ENCODE measurements at regions not wholly inside any gene's neighbourhood (a gene's known extent, or its start where the extent isn't known, plus 50 kb on each side); places are given as distances from the start of the nearest gene placed in this dataset.

DNA sequence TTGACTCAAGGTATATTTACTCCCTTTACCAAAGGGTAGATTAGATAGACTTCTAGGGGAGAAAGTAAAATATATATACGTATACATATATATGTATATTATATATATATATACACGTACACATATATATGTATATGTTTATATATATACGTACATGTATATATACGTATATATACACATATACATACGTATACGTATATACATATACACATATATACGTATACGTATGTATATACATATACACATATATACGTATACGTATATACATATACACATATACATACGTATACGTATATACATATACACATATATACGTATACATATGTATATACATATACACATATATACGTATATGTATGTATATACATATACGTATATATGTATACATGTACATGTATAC, 430.5 kb upstream of the ANO3 start:
- no peak for DNase-seq

DNA sequence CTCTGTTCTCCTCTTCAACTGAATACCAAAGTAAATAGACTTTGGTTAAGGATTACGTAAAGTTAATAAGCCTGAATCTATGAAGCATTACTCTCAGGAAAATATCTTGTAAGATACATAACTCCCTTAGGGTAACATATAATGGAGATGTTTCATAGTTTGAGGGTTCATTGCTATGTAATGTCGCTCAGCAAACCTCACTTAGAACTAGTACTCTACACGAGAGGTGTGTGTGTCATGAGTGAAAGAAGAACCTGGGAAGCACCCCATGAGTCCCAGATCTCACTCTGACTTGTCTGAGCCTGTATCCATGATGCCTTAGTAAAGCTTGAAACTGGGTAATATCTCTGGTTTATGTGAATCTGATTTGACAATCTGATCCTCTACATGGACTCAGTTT, 429.5 kb upstream of the ANO3 start:
- no peak for DNase-seq

DNA sequence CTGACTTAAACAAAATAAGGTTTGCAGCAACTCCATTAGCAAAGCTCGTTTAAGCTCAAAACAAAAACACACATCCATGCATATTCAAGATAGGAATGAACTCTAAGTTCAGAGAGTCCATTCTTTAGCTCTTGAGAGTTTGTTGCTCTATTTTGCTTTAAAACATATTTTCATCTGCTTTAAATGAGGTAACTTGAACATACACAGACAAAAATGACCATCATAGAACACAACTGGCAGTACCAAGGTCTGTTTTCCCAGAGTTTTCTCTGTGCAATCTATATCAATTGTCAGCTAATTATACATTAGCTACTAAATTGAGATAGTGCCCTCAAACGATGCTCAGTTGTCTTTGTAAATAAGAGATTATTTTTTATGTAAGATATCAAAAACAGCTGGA, 423.2 kb upstream of the ANO3 start:
- DNase-seq: no peak

DNA sequence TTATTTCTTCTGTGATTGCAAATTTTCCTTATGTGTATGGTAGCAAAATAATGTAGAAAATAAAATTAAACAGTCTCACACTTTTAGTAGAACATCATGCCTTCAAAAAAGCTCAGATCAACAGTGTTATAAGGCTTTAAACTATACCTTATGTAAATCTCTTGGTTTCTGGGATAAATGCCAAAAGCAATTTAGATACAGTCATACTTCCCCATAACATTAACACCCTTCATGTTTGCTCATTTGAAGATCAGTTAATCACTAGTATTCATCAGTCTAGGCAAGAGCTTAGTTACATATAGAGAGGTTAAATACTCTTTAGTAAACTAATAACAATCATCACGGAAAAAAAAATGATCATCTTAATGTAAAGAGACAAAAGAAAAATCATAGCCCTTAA, 421.8 kb upstream of the ANO3 start:
- DNase-seq: no peak

DNA sequence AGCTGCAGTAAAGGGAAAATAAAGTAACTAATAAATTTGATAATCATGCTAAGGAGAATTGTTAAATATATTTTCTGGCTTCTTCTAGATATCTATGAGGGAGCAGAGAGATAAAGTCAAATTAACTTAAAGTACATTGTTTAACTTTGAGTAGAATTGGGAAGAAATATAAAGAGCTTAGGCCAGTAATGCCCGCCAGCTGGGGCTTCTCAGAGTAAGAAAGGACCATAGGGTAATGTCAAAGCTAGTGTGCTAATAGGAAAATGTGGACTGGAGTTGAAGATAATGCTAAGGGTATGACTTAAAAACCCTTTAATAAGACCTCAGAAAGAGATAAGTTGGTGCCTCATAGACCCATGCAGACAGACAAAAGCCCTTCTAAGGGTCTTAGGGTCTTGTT, 411.6 kb upstream of the ANO3 start:
- no peak for DNase-seq

DNA sequence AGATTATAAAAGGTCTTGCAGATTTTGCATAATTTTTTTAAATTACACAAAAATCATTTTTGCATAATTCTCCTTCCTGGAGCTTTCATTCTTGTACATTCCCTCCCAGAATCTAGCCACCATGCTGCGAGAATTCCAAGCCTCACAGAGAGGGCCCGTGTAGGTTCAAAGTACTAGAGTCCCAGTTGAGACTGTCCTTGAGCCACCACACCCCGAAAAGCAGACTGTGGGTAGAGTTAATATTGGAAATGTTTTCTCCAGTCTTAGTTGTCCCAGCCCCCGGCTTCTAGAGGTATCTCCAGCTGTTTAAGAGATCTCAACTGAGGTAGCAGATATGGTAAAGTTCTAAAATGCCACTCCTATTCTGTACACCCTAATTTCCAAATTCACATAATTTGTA, 407.3 kb upstream of the ANO3 start:
- DNase-seq: no peak

DNA sequence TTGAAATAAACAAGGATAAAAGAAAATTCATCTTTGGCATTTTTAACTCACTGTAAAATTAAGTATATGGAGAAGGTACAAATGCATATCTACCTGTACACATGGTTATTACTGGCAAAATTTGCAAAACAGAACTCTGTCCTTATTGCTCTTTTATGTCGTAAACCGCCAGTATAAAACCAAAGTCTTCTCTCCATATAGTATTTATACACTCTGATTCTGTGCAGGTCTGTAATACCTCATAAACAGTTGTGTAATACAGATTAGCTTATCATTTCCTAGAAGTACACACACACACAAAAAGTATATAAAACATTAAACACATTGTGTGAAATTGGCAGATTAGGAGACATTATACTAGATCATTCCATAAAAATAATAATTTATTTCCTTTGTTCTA, 406.6 kb upstream of the ANO3 start:
- no peak for DNase-seq

DNA sequence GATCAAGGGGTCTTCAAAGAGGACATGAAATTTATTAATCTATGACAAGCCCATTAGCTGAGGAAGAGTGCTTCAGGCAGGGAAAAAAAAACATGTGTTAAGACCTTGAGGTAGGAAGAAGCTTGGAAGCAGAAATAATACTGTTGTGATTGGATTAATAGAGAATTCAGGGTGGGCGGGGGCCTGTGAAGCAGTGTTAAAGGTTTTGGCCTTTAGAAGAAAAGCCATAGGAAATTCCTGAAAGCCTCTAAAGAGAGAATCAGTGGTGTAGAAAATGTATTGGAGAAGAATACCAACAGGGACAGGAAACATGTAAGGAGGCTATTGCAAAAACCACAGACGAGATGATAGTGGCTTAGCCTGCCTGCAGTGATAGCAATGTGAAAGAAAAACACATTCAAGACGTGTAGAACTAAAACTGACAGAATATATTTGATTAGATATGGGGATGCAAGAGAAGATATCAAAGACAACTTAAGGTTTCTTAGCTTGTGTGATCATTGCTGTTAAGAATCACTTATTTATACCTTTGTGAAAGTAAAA, 404.4 kb upstream of the ANO3 start:
- no peak for DNase-seq

DNA sequence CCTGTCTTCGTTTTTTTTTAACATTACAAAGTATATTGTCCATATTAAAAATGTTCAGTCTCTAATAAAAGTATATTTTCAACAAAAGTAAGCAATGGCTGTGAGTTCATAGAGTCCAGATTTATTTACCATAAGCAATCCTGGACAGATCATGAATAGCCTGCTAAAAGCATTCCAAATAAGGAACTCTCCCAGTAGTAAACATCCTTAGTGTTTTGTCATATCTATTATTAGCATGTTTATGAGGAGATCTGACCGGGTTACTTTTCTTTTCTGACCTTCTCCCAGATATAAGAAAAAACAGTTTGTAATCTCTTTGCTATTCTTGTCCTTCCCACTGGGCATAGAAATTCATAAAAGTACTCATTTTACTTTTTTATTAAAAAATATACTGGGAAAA, 403.9 kb upstream of the ANO3 start:
- no peak for DNase-seq

DNA sequence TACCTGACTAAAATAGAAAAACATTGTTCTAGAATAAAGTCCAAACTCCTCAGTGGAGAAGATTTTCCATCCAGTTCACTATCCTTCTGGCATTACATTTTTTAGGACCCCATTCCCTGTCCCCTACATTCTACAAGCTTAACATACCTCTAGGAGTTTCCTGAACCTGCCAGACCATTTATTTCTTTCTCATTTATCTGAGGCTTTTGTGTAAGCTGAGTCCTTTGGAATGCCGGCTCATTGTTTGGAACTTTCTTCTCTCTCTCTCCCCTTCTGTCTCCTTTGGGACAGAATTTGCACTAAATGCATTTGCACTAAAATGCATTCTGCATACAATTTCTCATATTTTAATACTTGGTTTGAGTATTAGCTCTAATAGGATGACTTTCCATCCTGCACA, 393.0 kb upstream of the ANO3 start:
- DNase-seq: no peak

DNA sequence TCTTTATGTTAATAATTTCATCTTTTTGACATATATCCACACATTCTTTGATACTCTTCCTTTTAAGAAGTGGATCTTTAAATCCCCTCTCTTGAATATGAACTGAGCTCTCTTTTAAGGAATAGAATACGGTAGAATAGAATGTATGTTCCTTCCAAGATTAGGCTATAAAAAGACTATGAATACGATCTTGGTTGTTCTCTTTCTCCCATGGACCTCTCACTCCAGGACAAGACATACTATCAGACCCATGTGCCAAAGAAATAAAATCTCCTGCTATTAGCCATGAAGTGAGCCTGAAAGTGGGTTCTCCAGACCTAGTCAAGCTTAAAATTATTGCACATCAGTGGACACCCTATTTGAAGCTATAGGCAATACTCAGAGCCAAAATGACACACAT, 392.2 kb upstream of the ANO3 start:
- no peak for DNase-seq

DNA sequence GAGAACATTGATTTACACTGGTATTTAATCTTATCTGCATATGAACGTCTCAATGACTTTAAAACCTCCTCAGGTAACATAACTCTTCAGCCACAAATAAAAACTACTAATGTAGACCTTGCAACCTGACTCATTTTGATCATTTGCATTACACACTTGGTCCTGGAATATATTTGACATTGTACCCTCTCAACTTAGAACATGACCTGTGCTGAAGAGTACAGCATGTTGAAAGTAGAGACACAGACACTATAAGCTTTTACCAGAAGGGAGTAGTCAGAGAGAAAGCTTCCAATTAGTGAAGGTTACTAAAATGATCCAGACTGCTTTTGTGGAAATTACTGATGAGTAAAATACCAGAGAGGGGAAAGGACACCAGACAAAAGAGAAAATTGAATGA, 390.6 kb upstream of the ANO3 start:
- no peak for DNase-seq

DNA sequence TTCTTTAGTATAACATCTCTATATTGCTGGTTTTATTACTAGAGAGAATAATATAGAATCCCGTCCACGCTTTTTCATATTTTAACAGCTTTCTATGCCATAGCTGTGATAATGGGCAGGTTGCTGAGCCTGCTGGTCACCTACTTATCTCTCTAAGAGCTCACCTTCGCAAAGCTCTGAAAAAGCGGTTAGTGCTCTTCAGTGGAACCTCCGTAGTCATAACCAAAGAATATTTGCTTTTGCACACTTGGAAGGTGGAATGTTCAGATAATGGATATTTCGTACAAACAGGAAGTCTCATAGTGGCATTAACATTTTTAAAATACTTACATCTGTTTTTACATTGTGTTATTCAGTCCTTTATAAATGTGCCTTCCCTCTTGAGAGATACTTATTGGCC, 388.9 kb upstream of the ANO3 start:
- no peak for DNase-seq

DNA sequence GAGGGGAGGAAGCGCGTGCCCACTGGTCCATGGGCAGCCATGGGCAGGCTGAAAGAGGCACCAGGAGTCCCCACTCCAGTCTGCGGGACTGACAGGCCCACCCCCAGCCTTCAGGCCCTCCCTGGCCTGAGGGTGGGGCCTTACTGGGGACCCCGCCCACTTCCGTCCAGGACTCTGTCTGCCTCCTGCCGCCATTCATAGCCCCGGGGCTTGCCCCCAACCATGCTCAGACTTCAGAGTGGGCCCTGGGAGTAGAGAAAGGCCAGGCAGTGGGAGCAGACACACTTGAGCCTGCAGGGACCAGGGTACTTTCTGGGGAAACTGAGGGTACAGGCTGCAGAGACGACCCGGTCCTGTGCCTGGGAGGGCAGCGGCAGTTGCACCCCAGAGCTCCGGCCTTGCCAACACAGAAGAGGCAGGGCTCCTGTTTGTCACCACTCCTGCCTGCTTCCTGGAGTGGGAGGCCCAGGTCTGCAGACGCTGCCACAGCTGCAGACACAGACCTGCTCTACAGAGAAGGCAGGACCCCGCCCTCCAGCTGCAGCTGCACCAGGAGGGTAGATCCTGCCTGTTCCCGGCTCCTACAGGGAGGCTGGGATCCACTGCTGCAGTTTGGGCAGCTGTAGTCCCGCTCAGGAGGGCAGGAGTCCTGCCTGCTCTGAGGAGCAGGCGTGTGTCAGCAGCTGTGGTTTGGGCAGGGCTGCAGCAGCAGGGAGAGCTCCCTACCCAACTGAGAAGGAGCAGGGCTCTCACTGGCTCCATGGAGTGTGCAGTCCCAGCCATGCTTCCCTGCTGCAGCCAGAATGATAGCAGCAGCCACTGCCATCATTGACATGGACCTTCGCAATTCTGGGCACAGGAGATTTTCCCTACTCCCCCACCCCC, 387.9 kb upstream of the ANO3 start:
- no peak for DNase-seq

DNA sequence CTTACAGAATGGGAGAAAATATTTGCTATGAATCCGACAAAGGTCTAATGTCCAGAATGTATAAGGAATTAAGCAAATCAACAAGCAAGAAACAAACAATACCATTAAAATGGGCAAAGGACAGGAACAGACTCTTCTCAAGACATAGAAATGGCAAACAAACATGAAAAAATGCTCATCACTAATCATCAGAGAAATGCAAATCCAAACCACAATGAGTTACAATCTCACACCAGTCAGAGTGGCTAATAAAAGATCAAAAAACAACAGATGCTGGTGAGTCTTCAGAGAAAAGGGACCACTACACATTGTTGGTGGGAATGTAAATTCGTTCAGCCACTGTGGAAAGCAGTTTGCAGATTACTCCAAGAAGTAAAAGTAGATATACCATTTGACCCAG, 382.0 kb upstream of the ANO3 start:
- DNase-seq: no peak

DNA sequence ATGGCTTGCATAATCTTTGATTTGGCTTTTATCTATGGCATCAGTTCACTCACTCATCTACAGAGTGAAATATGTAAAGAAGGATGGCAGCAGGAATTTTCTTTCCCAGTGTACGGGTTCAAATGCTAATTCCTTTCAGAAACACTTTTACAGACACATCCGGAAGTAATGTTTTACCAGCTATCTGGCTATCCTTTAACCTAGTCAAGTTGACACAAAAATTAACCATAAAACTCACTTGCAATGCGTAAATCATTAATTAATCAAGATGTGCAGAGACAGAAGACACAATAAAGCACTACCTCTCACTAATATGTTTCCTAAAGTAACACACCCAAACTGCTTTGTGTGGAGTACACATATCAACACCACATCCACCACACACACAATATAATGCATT, 378.9 kb upstream of the ANO3 start:
- no peak for DNase-seq

DNA sequence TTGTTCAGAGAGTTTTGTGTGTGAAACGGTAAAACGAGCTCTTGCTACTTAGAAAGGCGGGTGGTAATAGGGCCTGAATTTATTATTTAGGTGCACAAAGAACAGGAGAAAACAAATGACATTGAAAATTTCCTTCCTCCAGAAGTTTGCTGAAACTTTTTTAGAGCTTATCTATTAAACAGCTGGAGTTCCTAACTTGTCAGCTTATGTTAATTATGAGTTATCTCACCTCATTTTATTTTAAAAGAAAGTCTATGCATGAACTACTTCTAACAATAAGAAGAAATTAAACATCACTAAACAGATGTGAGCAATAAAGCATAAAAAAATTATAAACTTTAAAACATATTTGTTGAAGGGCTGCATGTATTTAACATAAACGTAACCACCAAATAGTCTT, 373.9 kb upstream of the ANO3 start:
- no peak for DNase-seq

DNA sequence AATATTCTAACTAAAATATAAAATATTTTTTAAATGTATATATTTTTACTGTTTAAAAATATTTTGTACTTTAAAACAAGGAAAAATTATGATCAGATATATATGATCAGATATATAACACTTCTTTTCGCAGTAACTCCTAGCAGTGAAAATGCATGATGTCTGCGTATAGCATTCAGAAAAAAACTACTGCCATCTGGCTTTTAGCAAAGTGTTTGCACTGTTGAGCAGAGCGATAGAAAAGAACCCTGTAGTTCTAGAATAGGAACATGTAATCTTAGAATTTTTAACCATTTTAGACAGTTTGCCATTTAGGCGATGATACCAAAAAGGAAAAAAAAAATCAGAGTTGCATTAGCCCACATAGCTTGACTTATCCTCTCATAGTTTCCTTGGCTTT, 370.4 kb upstream of the ANO3 start:
- no peak for DNase-seq

DNA sequence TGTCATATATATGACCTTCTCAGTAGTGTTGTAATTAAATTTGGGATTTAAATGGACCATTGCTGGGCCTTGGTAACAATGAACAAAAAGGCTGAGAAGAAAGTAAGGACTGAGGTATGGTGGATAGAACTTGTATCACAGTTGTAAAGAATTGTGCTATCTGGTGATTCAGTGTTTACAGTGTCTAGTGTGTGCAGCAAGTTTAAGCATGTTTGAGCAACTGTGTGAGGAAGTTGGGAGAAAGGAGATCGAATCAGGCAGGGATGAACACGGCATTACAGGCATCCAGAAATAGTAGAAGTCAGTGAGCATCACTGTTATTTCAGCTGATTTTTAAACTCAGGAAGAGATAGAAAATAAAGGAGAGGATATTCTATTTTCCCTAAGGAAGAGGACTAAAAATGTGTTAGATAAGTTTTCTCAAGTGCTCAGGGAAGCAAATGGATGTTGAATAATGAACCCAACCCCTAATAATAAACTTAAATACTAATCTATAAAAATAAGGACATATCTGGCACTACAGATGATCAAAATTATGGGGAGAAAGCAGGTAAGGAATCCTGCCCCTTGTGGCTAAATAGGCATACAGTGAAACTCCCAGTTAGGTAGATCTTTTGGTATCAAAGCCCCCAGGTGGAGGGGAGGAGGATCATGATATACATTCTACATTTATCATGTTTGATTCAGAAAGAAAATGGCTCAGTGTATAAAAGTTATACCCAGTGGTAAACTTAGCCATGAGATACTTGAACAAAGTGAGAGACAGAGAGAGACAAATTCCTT, 361.0 kb upstream of the ANO3 start:
- DNase-seq: no peak

DNA sequence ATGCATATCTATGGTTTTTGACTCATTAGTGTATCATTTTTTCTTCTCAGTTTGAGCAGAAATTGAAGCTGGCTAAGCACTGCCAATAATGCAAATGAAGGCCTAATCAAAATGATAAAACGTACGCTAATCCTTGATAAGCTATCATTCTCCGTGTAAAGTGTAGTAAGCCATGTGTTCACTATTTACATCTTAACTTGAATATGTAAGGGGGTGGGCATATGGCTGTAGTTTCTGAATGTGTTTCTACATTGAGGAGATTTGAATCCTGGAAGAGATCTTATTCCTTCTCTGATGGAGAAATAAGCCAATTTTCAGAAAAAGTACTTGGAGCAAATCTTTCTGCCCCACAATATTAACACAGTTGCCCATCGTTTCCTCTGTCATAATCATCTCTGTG, 351.8 kb upstream of the ANO3 start:
- DNase-seq: no peak

DNA sequence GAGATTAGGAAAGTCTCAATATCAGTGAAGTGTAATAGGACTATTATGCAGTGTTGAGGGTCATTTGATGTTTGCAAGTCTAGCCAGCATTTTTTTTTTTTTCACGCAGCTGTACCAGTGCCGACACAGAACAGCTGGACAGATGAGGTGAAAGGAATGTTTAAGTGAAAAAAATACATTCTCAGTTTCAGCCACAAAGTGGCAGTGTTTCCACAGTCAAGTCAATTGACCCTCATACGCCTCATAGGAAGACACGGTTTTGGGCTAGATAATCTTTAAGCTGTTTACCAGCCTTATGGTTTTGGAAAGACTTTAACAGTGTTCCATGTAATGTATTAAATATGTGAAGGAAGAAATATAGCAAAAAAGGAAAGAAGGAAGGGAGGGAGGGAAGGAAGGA, 349.9 kb upstream of the ANO3 start:
- DNase-seq: no peak

DNA sequence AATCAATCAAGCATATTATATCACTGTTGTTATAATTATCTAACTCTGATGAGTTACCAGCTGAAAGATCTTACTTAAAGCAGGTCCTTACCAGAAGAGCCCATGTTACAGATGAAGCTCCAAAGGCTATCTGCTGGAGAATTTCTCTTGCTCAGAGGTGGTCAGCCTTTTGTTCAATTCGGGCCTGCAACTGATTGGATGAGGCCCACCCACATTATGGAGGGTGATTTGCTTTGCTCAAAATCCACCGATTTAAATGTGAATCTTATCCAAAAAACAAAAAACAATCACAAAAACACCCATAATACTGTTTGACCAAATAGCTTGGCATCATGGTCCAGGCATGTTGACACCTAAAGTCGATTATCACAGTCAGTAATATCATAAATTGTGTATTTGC, 348.6 kb upstream of the ANO3 start:
- DNase-seq: no peak

DNA sequence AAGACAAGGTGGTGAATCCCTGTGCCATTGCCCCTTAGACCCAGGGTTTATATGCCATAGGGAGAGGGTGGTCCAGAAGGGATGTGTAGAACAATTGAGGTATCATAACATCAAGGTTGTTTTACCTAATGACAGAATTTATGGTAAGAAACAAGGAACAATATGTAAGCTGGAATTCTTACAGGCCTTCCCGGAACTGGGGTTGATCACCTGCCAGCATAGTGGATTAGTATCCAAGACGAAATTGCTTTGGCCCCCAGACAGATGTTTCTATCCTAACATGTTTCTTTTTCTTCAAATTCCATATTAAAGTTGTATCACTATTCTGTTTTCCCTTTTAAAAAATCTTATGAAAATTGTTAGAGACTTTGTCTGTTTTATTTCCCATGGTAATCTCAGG, 343.8 kb upstream of the ANO3 start:
- no peak for DNase-seq

DNA sequence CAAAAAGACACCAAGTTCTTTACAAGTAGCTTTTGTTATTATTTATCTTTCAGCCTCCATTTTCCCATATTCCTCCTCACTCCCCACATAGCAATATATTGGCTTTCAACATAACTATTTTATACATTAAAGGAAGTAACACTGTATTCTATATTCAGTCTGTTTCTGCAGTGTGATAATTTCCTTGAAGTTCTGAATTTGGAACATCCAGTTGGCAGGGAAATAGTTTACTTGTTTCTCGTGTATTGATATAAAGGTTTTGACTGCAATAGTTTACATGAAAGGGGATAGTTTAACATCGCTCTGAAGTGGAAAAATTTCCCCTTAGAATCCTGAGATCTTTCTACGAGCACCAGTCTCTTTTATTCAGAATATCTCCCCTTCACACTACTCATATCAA, 341.5 kb upstream of the ANO3 start:
- no peak for DNase-seq

Data from CD4-positive, alpha-beta T cell treated with Interleukin-17A for 4 hours (primary cell).